ENCODE measurements at regions not wholly inside any gene's neighbourhood (a gene's known extent, or its start where the extent isn't known, plus 50 kb on each side); places are given as distances from the start of the nearest gene placed in this dataset.

- Histone ChIP-seq H3K27ac (ENCODE audit: low read length in 2 of 2) (peak overlapping the region in 1 of 2 donors; percentile 50), H3K36me3 (replicated peaks in 1 of 2; ENCODE audit: control extremely low read depth in 1 of 2, control insufficient read depth in 1 of 2, extremely low read depth in 1 of 2, insufficient read depth in 2 of 2, low read length in 1 of 2) (no peaks in the 10 kb centered on the region), H4K20me1 (ENCODE audit: control insufficient read depth, insufficient read depth, low read length, poor library complexity, severe bottlenecking) (no peaks in the 10 kb centered on the region), H3K9ac (ENCODE audit: low read length) (peak overlapping the region; percentile 47), H3K79me2 (ENCODE audit: control insufficient read depth, insufficient read depth, low read length) (no peaks in the 10 kb centered on the region), H3K4me2 (replicated peaks; ENCODE audit: low read depth, low read length, poor library complexity, severe bottlenecking) (peak overlapping the region; percentile 63), H2AFZ (ENCODE audit: insufficient read depth, low read depth, low read length, poor library complexity, severe bottlenecking) (peak overlapping the region; percentile 29), H3K27me3 (replicated peaks in 1 of 4; ENCODE audit: control extremely low read depth in 1 of 4, control insufficient read depth in 3 of 4, insufficient read depth in 4 of 4, low read length in 3 of 4) (no peaks in the 10 kb centered on the region), H3K9me3 (ENCODE audit: control extremely low read depth in 1 of 3, control insufficient read depth in 2 of 3, insufficient read depth in 1 of 3, low read length in 2 of 3) (no peaks in the 10 kb centered on the region), H3K4me3 (ENCODE audit: control extremely low read depth in 1 of 5, extremely low read depth in 1 of 5, insufficient read depth in 1 of 5, low read depth in 2 of 5, low read length in 4 of 5) (peak overlapping the region; percentile 25 to 58 (median 43)), H3K4me1 (ENCODE audit: control insufficient read depth in 2 of 2, insufficient read depth in 2 of 2, low read length in 2 of 2) (peaks cover 4 to 17% of the 10 kb centered on the region in 2 donors)
- Mint-ChIP-seq H3K4me1 (peaks cover 13% of the 10 kb centered on the region), H3K27ac (peak overlapping the region; percentile 46), H3K27me3 (no peaks in the 10 kb centered on the region), H3K4me3 (peak overlapping the region; percentile 83), H3K9me3 (ENCODE audit: insufficient read depth) (no peaks in the 10 kb centered on the region)
- WGBS (ENCODE audit: insufficient coverage): 0% methylated on average over 1 of the region's 4 CpGs
- DNase-seq (peak; percentile 17), ATAC-seq (ENCODE audit: low read depth) (peak; percentile 24)
- TF ChIP-seq CTCF (IDR thresholded peaks at IDR 0.05) (no peak), EZH2 (IDR thresholded peaks at IDR 0.05; ENCODE audit: borderline replicate concordance, insufficient read depth, low read depth, low read length, poor library complexity, severe bottlenecking) (no peak)
- POLR2A ChIA-PET: interaction anchor here (0.9 kb wide), 1 partner anchor 33 kb away, joined by 3 read pairs; no protein-coding TSS in a partner anchor
- intact Hi-C loops (cut with micrococcal nuclease): no loop called here
- CTCF ChIA-PET: interaction anchor here (1.5 kb wide), 1 partner anchor 301 kb away, joined by 4 read pairs; no protein-coding TSS in a partner anchor
Measured at GRCh38 chrX:40952855-40953254, 132.4 kb upstream of the USP9X start.

DNA sequence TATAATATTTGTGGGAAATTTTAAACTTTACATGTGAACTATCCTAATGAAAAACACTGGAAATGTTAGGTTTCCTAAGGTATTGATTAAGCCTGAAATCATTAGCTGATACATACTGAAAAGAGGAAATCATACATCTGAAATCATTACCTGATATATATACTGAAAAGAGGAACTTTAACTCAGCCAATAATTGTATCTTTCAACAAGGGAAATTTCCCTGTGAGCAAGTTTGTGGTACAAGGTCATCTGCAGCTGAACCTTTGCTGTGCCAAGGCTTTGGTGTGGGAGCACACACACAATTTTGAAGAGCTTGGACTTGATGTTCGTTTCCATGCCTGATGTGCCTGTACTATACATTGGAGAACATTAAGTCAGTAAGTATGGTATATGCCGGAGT lies 131.9 kb upstream of the USP9X start:
- POLR2A ChIA-PET: interaction anchor here (0.9 kb wide), 1 partner anchor 34 kb away, joined by 3 read pairs; no protein-coding TSS in a partner anchor
- Mint-ChIP-seq H3K4me1 (peaks cover 13% of the 10 kb centered on the region), H3K27ac (peak overlapping the region; percentile 78), H3K9me3 (ENCODE audit: insufficient read depth) (no peaks in the 10 kb centered on the region), H3K27me3 (no peaks in the 10 kb centered on the region), H3K4me3 (peak overlapping the region; percentile 83)
- TF ChIP-seq CTCF (IDR thresholded peaks at IDR 0.05): no peak
- no peak for TF ChIP-seq EZH2 (IDR thresholded peaks at IDR 0.05; ENCODE audit: borderline replicate concordance, insufficient read depth, low read depth, low read length, poor library complexity, severe bottlenecking)
- no CpG with 5 or more reads among the region's 2 CpGs for WGBS (ENCODE audit: insufficient coverage)
- DNase-seq (peak; percentile 35), ATAC-seq (ENCODE audit: low read depth) (no peak)
- no peak overlapping the region for H3K27ac ChIP-seq (ENCODE audit: low read length in 2 of 2)
- H4K20me1 ChIP-seq (ENCODE audit: control insufficient read depth, insufficient read depth, low read length, poor library complexity, severe bottlenecking): no peaks in the 10 kb centered on the region
- no peaks in the 10 kb centered on the region for H3K79me2 ChIP-seq (ENCODE audit: control insufficient read depth, insufficient read depth, low read length)
- CTCF ChIA-PET: interaction anchor here (1.3 to 1.5 kb wide), 2 partner anchors 161 to 302 kb away, joined by 3 to 4 read pairs; no protein-coding TSS in a partner anchor
- H3K9ac ChIP-seq (ENCODE audit: low read length): peak overlapping the region; percentile 47
- peak overlapping the region in 1 of 5 experiments; percentile 53 for H3K4me3 ChIP-seq (ENCODE audit: control extremely low read depth in 1 of 5, extremely low read depth in 1 of 5, insufficient read depth in 1 of 5, low read depth in 2 of 5, low read length in 4 of 5)
- H3K27me3 ChIP-seq (replicated peaks in 1 of 4; ENCODE audit: control extremely low read depth in 1 of 4, control insufficient read depth in 3 of 4, insufficient read depth in 4 of 4, low read length in 3 of 4): no peaks in the 10 kb centered on the region
- H3K9me3 ChIP-seq (ENCODE audit: control extremely low read depth in 1 of 3, control insufficient read depth in 2 of 3, insufficient read depth in 1 of 3, low read length in 2 of 3): no peaks in the 10 kb centered on the region
- intact Hi-C loops (cut with micrococcal nuclease): no loop called here
- H3K4me1 ChIP-seq (ENCODE audit: control insufficient read depth in 2 of 2, insufficient read depth in 2 of 2, low read length in 2 of 2): peaks cover 4 to 17% of the 10 kb centered on the region in 2 donors
- no peak overlapping the region for H2AFZ ChIP-seq (ENCODE audit: insufficient read depth, low read depth, low read length, poor library complexity, severe bottlenecking)
- peak overlapping the region; percentile 63 for H3K4me2 ChIP-seq (replicated peaks; ENCODE audit: low read depth, low read length, poor library complexity, severe bottlenecking)
- no peaks in the 10 kb centered on the region for H3K36me3 ChIP-seq (replicated peaks in 1 of 2; ENCODE audit: control extremely low read depth in 1 of 2, control insufficient read depth in 1 of 2, extremely low read depth in 1 of 2, insufficient read depth in 2 of 2, low read length in 1 of 2)

Measured in B cell (primary cell).